ENCODE measurements at regions not wholly inside any gene's neighbourhood (a gene's known extent, or its start where the extent isn't known, plus 50 kb on each side); places are given as distances from the start of the nearest gene placed in this dataset.

DNA sequence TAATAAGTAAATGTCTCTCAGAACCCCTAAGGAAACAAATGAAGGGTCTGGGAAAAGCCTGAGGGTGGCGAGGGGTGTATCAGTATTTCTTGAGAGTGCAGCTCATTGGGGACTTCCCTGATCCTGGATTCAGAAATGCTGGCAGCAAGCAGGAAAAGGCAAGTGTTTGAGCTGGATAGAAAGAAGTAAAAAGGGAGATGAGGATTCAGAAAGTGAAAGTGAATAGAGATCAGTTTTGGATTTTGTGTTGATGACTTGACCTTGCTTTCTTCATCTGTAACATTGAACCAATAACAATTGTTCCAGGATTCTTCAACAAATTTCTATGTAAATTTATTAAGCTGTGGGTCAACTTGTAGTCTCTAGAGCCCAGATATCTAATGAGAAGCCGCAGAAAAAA is 66.9 kb upstream of the CTSC start:
- DNase-seq = no peak

DNA sequence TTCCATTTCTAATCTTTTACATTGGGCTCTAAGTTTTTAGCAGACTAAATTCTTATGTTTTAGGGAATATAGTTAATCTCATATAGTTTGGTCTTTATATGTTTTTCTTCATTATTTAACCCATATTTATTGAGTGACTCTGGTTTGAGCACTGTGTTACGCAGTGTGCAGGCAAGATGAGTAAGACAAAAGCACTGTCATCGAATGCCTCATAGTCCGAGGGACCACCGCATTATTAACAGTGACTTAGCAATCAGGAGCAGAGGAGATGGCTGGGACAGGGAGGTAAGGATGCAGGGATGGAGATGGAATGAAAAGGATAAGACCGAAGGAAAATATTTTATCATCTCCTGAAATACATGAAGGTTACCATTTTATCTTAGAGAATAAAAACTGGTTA is 65.2 kb upstream of the CTSC start:
- DNase-seq = no peak

DNA sequence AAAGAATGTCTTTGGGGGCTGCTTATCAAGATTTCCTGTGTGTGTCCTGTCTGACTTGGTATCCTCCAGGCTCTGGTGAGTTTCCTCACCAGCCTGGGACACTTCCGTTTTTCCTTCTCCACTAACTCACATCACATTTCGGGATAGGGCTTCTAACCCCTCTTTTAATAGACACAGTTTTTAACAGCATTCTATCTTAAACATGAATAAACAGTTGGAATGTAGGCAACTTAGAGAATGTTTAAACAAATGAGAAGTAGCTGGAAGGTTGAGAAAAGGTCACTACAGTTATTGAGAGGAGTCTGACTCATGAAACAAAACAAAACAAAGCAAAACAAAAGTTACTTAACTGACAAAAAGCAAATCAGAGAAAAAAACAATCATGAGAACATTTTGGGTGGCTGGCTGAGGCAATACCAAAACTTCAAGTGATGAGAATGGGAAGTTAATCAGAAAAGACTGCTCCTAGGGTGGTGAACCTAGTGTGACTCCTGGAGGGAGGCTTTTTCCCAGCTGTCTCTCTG is 64.7 kb upstream of the CTSC start:
- no peak for DNase-seq

DNA sequence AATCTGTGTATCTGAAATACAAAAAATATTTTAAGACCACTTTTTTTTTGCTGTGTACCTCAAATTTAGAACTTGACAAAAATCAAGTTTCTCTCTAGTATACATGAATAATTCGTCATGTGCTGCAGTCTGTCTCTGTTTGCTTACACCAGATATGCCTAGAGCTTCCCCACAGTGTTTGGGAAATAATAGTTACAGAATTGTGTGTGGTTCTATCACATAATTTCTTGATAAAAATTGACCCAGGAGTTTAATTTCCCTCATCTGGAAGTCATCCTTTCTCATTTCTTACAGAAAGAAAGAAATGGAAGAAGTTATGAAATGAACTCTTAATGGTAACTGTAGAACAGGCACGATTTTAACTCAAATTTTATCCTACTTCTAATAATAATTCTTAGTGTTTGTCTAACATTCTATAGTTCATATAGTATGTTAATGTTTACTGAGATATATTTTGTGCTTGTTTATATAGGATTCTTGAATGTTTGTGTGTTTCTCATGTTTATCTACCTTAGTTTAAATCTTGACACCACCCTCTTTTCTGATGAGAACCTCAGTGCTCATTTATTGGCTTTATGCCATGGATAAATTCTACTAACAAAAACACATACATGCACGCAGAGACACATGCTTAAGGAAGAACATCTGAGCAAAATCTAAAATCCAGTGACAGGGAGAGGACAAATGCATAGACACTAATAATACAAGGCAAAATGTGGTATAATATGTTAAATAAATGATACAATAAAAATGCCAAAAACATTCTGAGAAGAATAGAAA is 61.4 kb upstream of the CTSC start:
- no peak for DNase-seq

DNA sequence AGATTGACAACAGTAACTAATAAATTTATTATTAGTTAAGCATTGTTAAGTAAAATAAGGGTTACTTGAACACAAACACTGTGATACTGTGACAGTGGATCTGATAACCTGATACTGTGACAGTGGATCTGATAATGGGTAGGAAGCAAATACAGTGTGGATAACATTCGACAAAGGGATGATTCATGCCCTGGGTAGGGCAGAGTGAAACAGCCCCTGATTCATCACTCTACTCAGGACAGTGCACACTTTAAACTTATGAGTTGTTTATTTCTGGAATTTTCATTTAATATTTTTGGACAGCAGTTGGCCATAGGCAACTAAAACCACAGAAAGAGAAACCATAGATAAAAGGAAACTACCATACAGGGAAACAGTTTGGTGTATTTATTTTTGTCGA is 60.8 kb upstream of the CTSC start:
- no peak for DNase-seq

DNA sequence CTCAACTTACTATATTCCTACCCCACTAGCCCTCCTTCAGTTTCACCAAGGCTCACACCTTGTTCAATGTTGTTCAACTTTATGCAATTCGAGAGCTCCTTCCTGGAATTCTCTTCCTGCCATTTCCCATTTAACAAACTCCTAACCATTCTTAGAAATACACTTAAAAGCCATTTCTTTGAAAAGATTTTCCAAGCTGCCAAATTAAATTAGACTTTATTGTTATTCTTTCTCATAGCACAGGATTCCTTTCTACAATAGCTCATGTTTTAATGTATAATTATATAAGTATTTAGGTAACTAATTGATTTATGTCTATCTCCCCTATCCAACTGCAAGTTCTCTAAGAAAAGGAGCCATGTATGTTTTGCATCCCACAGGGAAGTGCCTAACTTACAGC is 52.7 kb upstream of the CTSC start:
- no peak for DNase-seq

DNA sequence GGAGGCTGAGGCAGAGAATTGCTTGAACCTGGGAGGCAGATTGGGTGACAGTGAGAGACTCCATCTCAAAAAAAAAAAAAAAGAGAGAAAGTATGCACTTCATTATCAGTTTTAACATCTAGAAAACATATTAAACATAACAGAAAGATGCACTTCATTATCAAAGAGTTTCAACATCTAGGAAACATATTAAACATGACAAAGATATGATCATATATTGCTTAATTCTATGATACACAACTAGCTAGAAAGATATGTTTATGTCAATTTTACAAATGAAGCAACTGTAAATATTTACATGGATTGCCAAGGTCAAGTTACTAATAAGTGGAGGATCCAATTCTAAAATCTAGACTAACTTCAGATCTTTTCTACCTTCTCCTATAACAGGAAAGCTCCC is 50.4 kb upstream of the CTSC start:
- DNase-seq = no peak

Measured in stimulated activated CD4-positive, alpha-beta T cell treated with anti-CD3 and anti-CD28 coated beads, Interleukin-2, amount 100 ng/mL, for 48 hours (primary cell).